ENCODE measurements at regions not wholly inside any gene's neighbourhood (a gene's known extent, or its start where the extent isn't known, plus 50 kb on each side); places are given as distances from the start of the nearest gene placed in this dataset.

DNA sequence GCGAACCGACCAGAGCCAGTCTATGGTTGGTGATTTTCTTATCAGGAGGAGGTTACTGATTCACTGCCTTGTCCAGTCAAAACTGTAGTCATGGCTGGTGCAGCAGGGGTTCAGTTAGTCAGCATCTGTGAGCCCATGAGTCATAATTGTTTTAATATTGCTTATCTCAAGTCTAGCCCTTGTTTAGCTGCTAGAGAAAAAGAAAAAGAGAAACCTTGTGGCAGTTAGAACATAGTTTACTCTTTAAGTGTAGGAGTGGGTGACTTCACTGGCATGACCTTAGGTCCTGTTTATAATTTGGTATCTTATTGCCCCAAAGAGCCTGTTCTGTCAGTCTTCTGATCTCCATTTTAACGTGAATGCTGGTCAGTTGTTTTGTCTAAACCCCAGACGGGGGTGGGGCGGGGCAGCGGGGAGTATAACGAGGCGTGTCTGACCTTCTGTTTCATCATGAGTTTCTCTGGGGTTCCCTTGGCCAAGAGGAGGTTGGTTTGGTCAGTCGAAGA, 76.9 kb upstream of the NFIL3 start:
- TF ChIP-seq, protein P1, sequence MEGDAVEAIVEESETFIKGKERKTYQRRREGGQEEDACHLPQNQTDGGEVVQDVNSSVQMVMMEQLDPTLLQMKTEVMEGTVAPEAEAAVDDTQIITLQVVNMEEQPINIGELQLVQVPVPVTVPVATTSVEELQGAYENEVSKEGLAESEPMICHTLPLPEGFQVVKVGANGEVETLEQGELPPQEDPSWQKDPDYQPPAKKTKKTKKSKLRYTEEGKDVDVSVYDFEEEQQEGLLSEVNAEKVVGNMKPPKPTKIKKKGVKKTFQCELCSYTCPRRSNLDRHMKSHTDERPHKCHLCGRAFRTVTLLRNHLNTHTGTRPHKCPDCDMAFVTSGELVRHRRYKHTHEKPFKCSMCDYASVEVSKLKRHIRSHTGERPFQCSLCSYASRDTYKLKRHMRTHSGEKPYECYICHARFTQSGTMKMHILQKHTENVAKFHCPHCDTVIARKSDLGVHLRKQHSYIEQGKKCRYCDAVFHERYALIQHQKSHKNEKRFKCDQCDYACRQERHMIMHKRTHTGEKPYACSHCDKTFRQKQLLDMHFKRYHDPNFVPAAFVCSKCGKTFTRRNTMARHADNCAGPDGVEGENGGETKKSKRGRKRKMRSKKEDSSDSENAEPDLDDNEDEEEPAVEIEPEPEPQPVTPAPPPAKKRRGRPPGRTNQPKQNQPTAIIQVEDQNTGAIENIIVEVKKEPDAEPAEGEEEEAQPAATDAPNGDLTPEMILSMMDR (optimal IDR thresholded peaks at IDR 0.05 in 1 of 3, IDR thresholded peaks at IDR 0.05 in 1 of 3, conservative IDR thresholded peaks at IDR 0.05 in 1 of 3; ENCODE audit: extremely low read depth in 1 of 3, insufficient read depth in 2 of 3, low read length in 3 of 3), result no peak
- no peak for TF ChIP-seq EZH2 (IDR thresholded peaks at IDR 0.05; ENCODE audit: low read length)
